Spleen (tissue), 11 donors: ENCODE measurements at regions not wholly inside any gene's neighbourhood (a gene's known extent, or its start where the extent isn't known, plus 50 kb on each side); places are given as distances from the start of the nearest gene placed in this dataset.

Experiments used
- DNase-seq: peaks from one replicate; pipeline ENCODE4 v3.0.0-alpha.2; 2020
- H3K27ac ChIP-seq, 8 donors: fragments of 200-600 bp; sonication (generic) in 7 of 8; 1 replicate in 4 of 8; 2 replicates in 4 of 8; pipeline versions ENCODE4 v1.5.0 to v1.8.0; 2016 to 2021; ENCODE audit warnings: inconsistent platforms in 4 of 8, mild to moderate bottlenecking in 4 of 8, moderate library complexity in 1 of 8
- H3K27me3 ChIP-seq, 7 donors: fragments of 200-600 bp; sonication (generic) in 6 of 7; replicated peaks in 1 of 7; 1 replicate in 4 of 7; 2 replicates in 3 of 7; pipeline versions ENCODE4 v1.5.0 to v1.8.0; 2016 to 2021; ENCODE audit warnings: inconsistent platforms in 3 of 7, mild to moderate bottlenecking in 1 of 7
- H3K36me3 ChIP-seq, 6 donors: fragments of 200-600 bp; sonication (generic) in 5 of 6; 1 replicate in 4 of 6; 2 replicates in 2 of 6; pipeline versions ENCODE4 v1.5.0 to v1.8.0; 2016 to 2021; ENCODE audit warnings: inconsistent platforms in 2 of 6
- H3K4me1 ChIP-seq, 6 donors: fragments of 200-600 bp; sonication (generic) in 5 of 6; 1 replicate in 3 of 6; 2 replicates in 3 of 6; pipeline versions ENCODE4 v1.5.0 to v1.8.0; 2016 to 2021; ENCODE audit warnings: inconsistent platforms in 3 of 6
- H3K4me3 ChIP-seq, 8 donors: fragments of 200-600 bp; sonication (generic) in 7 of 8; 1 replicate in 4 of 8; 2 replicates in 4 of 8; pipeline versions ENCODE4 v1.5.0 to v1.8.0; 2016 to 2021; ENCODE audit warnings: inconsistent platforms in 4 of 8, mild to moderate bottlenecking in 4 of 8, moderate library complexity in 2 of 8
- H3K9me3 ChIP-seq, 8 donors: fragments of 200-600 bp; sonication (generic) in 7 of 8; 1 replicate in 4 of 8; 2 replicates in 4 of 8; pipeline versions ENCODE4 v1.5.0 to v1.8.0; 2016 to 2021; ENCODE audit warnings: inconsistent platforms in 4 of 8
- CTCF ChIP-seq, 11 experiments: fragments of 200-600 bp in 7 of 11; fragments of 450-650 bp in 4 of 11; sonication (generic) in 4 of 11; IDR thresholded peaks in 8 of 11; conservative IDR thresholded peaks in 3 of 11; 1 replicate in 7 of 11; 2 replicates in 4 of 11; pipeline versions ENCODE4 v1.4.0 to v1.8.0; 2016 to 2021; ENCODE audit warnings: antibody characterized with exemption in 11 of 11, inconsistent platforms in 4 of 11, mild to moderate bottlenecking in 1 of 11
- POLR2A ChIP-seq, 3 donors: fragments of 450-650 bp; IDR thresholded peaks; one replicate each; pipeline ENCODE4 v1.5.1; 2017; ENCODE audit warnings: antibody characterized with exemption in 3 of 3, mild to moderate bottlenecking in 1 of 3
- POLR2AphosphoS5 ChIP-seq, 3 donors: sonication (generic); formaldehyde crosslinking; IDR thresholded peaks; one replicate each; pipeline ENCODE4 v1.5.1; 2017; ENCODE audit warnings: antibody characterized with exemption in 3 of 3
- WGBS, 5 donors: extraction: QIAGEN DNeasy Blood & Tissue Kit in 3 of 5; methylation state at CpG; one replicate each; pipeline versions ENCODE4 v1.1.5 to v1.1.7; 2013 to 2018; 5-methylcytosine and 5-hydroxymethylcytosine counted together
- intact Hi-C: fragments of 100-400 bp; cut with DNase I; formaldehyde crosslinking; loops from one replicate; pipeline ENCODE4 v1.15.0; 2023; ENCODE audit warnings: low total_unique reads
- donor health status: healthy with polysubstance abuse.
- donor health status: DM: no; HTN: no; CAD: no; lungs with moderate emphysema.
- donor health status: DM: no; HTN: no; CAD: no.
- donor health status: Bipolar disorder and iron deficiency.
- donor health status: healthy.
- donor health status: DM: no; HTN: no; CAD: no.
- donor health status: DM: yes; HTN: yes; CAD: no.

DNA sequence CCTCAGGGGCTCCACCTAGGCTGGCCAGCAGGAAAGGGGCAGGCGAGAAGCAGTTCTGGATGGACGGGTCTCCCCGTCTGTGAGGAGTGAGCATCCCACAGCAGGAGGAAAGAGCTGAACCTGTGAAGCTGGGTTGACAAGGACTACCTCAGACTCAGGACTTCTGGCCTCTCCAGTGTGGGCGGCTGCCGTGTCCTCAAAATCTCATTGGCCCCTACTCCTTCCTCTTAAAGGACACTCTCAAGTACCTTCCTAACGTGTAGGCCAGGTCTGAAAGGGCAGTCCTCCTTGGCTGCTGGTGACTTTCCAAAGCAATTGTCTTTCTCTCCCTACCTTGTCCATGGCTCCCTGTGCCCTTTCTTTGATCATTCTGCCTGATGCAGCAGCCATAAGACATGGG, 107.0 kb upstream of the AKIP1 start:
- WGBS, 5 donors: 53 to 75% (median 68%) methylated on average over 6 of the region's 6 CpGs
- intact Hi-C loops: no loop called here
- peak overlapping the region in 6 of 8 donors; percentile 6 to 83 (median 66) for H3K27ac ChIP-seq
- no peaks in the 10 kb centered on the region for H3K9me3 ChIP-seq
- H3K36me3 ChIP-seq: no peaks in the 10 kb centered on the region
- H3K4me1 ChIP-seq: peaks cover 11 to 97% (median 43%) of the 10 kb centered on the region in 6 donors
- no peaks in the 10 kb centered on the region for H3K27me3 ChIP-seq
- H3K4me3 ChIP-seq: no peak overlapping the region
- no peak for TF ChIP-seq POLR2A (IDR thresholded peaks at IDR 0.05)
- TF ChIP-seq POLR2AphosphoS5 (IDR thresholded peaks at IDR 0.05): no peak
- no peak for TF ChIP-seq CTCF (IDR thresholded peaks at IDR 0.05 in 8 of 11, conservative IDR thresholded peaks at IDR 0.05 in 3 of 11)
- no peak for DNase-seq

GRCh38 chr11:8805296-8805695, 105.7 kb upstream of the AKIP1 start:
- peak overlapping the region in 6 of 8 donors; percentile 41 to 83 (median 66) for H3K27ac ChIP-seq
- WGBS, 5 donors: 56 to 74% (median 58%) methylated on average over 3 of the region's 3 CpGs
- no peak overlapping the region for H3K4me3 ChIP-seq
- TF ChIP-seq POLR2AphosphoS5 (IDR thresholded peaks at IDR 0.05) (no peak), POLR2A (IDR thresholded peaks at IDR 0.05) (no peak), CTCF (IDR thresholded peaks at IDR 0.05 in 8 of 11, conservative IDR thresholded peaks at IDR 0.05 in 3 of 11) (no peak)
- intact Hi-C loops: no loop called here
- H3K9me3 ChIP-seq: no peaks in the 10 kb centered on the region
- no peak for DNase-seq
- no peaks in the 10 kb centered on the region for H3K36me3 ChIP-seq
- peaks cover 11 to 97% (median 49%) of the 10 kb centered on the region in 6 donors for H3K4me1 ChIP-seq
- peaks cover 0 to 2% (median 0%) of the 10 kb centered on the region in 7 donors for H3K27me3 ChIP-seq

- WGBS, 5 donors: 45 to 77% (median 50%) methylated on average over 7 to 8 of the region's 8 CpGs
- H3K27me3 ChIP-seq: peaks cover 0 to 5% (median 0%) of the 10 kb centered on the region in 7 donors
- H3K4me1 ChIP-seq: peaks cover 14 to 99% (median 59%) of the 10 kb centered on the region in 6 donors
- no peak overlapping the region for H3K4me3 ChIP-seq
- DNase-seq: no peak
- peak overlapping the region in 7 of 8 donors; percentile 30 to 83 (median 74) for H3K27ac ChIP-seq
- H3K9me3 ChIP-seq: no peaks in the 10 kb centered on the region
- TF ChIP-seq POLR2AphosphoS5 (IDR thresholded peaks at IDR 0.05): peak in 2 of 3 donors; percentile 37 to 42
- TF ChIP-seq CTCF (IDR thresholded peaks at IDR 0.05 in 8 of 11, conservative IDR thresholded peaks at IDR 0.05 in 3 of 11): no peak
- intact Hi-C loops: no loop called here
- no peaks in the 10 kb centered on the region for H3K36me3 ChIP-seq
Measured at GRCh38 chr11:8806974-8807373, 104.0 kb upstream of the AKIP1 start.

- no peak for DNase-seq
- H3K27me3 ChIP-seq: peaks cover 0 to 5% (median 0%) of the 10 kb centered on the region in 7 donors
- peaks cover 21 to 99% (median 60%) of the 10 kb centered on the region in 6 donors for H3K4me1 ChIP-seq
- WGBS, 5 donors: 51 to 78% (median 72%) methylated on average over 10 of the region's 10 CpGs
- H3K36me3 ChIP-seq: no peaks in the 10 kb centered on the region
- H3K9me3 ChIP-seq: no peaks in the 10 kb centered on the region
- no peak overlapping the region for H3K4me3 ChIP-seq
- peak overlapping the region in 7 of 8 donors; percentile 30 to 83 (median 74) for H3K27ac ChIP-seq
- intact Hi-C loops: no loop called here
- no peak for TF ChIP-seq CTCF (IDR thresholded peaks at IDR 0.05 in 8 of 11, conservative IDR thresholded peaks at IDR 0.05 in 3 of 11)
- no peak for TF ChIP-seq POLR2A (IDR thresholded peaks at IDR 0.05)
- no peak for TF ChIP-seq POLR2AphosphoS5 (IDR thresholded peaks at IDR 0.05)
Measured at GRCh38 chr11:8807544-8808225, 103.3 kb upstream of the AKIP1 start.
